ENCODE measurements at regions not wholly inside any gene's neighbourhood (a gene's known extent, or its start where the extent isn't known, plus 50 kb on each side); places are given as distances from the start of the nearest gene placed in this dataset.
"Not testable (repeated sequence)": the region's sequence is repeated elsewhere in the genome, so short reads cannot be mapped to it uniquely, and the experiment has no call there.

DNA sequence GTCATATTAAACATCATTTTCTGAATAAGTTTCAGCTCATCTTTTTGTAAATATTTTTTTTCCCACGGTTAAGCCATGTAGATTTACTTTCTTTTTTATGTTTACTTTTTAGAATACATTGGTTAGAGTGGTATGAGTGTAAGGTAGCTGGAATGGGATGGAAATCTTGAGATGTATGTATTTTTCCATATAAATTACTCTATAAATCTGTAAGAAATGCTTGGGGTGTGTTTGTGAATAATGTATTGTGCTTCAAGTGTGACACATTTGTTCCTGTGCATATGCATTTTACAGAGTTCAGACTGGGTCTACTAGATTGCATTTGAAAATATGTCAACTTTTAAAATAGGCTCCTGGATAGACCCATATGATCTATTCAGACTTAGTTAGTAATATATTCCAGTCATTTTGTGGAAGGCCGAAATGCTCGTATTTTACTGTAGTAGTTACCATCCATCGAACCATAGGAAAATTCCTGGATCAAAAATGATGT, 756.8 kb downstream of the RAPGEF2 start:
- no peak for DNase-seq

DNA sequence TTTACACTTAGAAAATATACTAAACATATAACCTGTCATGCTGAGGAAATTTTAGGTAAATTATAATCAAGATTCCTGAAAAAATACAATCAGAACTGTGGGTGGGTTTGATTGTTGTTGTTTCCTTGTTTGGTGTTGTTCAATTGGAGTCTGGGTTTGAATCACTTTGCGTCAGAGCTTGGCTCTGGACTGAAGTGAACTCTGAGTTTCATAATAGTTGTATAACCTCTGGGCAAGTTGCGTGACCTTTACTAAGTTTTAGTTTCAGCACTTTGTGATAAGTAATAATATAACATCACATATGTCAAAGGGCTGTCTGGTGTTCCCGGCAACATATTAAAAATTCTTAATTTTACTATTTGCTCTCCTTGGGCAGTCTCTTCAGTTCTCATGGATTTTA, 758.1 kb downstream of the RAPGEF2 start:
- no peak for DNase-seq

DNA sequence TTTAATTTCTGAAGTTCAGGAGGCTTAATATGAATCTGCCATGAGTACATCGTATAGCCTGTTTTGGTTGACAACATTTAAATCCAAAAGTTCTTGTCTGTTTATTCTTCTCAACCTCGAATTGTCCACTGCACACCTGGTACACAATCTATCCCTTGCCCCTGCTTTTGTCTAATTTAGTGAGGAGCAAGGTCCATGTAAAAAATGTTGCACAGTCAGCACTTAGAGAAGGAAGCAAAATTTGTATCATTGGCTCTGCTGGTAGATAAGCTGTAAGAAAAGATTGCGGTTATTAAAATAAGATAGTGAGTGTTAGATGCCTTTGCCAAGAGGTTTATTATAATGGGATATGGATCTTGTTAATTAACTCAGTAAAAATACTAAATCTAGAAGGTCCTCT, 761.5 kb downstream of the RAPGEF2 start:
- DNase-seq = no peak

DNA sequence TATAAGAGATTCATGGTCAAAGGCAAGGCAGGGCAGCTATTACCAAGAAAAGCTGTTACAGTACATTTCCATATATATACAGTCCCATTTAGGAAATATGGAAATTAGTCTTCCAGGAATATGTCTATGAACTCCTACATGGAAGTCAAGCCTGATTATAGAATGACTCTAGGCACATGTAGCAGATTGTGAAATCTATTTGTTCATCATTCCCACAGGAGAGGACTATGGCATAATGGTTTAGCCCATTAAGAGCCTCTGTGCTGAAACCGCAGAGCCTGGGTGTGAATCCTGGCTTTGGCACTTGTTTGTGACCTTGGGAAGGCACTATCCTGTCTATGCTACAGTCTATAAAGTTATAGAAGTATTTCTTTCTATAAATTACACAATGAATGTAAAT, 764.8 kb downstream of the RAPGEF2 start:
- DNase-seq = no peak

DNA sequence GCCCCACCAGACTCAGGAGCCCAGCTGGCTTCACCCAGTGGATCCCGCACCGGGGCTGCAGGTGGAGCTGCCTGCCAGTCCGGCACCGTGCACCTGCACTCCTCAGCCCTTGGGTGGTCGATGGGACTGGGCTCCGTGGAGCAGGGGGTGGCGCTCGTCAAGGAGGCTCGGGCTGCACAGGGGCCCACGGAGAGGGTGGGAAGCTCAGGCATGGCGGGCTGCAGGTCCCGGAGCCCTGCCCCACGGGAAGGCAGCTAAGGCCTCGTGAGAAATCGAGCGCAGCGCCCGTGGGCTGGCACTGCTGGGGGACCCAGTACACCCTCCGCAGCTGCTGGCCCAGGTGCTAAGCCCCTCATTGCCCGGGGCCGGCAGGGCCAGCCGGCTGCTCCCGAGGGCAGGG, 766.1 kb downstream of the RAPGEF2 start:
- DNase-seq = not testable (repeated sequence)

DNA sequence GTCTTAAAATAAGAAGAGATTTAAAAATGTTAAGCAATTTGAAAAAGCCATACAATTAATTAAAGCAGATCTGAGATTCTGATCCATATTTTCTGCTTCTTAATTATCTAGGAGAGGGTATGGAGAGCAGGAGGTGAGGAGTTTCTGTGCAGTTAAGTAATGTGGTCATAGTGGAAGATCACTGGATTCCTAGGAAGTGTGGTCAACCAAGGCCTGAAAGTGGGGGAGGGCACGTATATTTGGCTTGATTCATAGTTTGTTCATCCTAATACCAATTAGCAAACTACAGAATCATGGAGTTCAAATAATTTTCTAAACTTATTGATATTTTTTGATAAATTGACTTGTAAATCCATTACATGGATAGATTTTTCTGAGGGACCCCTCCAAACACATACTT, 768.3 kb downstream of the RAPGEF2 start:
- DNase-seq = no peak

DNA sequence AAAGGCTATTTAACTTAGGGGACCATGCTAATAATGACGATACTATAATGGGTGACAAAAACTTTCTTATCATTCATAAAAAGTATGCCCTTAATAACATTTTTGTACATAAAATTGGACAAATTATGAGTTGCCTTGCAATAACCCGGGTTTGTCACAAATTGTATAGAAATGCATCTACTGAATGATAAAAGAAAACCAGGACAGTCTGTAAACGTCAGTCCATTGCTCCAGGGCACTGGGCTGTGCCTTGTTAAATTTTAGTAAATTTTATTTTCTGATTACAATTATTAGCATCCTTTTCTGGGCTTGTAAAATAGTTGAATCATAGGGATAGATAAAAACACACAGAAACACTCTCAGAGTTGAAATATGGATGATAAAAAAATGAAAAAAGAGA, 778.3 kb downstream of the RAPGEF2 start:
- DNase-seq = no peak

DNA sequence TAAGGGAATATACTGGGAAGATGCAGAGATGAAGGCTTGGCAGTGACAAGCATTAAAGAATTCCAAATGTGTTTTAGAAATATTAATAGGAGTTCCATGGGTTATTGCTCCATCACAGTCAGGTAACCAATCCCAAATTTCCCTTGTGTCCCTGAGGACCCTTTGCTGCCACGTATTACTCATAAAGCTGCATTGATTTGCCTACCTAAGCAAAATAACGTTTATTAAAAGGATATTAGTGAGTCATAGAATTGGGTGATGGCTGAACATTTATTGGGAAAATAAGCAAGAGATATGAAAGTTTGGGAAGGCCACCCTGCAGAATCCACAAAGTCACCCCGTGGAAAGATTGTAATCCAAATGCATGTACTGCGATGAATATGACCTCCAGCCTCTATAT, 782.1 kb downstream of the RAPGEF2 start:
- DNase-seq = no peak

DNA sequence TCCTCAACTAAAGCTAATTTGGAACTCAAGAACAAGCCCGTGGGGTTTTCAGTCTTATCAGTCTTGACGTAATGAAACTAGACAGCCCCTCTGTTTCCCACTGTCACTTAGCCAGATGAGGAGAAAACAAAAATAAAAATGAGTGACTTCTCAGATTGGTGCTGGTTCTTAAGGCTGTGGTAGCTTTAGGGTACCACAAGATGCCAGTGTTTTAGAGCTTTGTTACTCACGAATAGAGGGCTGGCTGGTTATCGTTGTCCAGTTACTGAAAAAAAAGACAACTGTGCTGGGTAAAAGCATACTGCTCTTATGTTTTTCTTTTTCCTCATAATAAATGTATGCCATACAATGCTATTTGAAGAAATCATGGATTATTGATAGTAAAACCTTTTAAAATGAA, 796.7 kb downstream of the RAPGEF2 start:
- DNase-seq = no peak

DNA sequence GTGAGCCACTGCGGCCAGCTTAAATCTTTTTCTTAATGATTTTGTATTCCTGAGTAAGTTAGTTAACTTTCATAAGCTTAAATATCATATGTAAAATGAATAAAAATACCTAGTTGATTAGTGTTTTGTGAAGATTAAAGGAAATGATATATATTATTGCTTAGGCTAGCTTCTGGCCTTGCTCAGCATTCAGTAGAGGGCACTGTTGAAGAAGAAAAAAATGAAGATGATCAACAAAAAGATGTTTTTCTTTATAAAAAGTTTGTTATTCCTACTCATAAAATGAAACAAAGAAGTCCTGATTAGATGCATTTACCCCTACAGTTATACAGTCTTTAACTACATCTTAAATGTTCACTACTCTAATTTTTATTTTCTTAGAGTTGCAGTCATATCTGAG, 797.7 kb downstream of the RAPGEF2 start:
- DNase-seq = no peak

DNA sequence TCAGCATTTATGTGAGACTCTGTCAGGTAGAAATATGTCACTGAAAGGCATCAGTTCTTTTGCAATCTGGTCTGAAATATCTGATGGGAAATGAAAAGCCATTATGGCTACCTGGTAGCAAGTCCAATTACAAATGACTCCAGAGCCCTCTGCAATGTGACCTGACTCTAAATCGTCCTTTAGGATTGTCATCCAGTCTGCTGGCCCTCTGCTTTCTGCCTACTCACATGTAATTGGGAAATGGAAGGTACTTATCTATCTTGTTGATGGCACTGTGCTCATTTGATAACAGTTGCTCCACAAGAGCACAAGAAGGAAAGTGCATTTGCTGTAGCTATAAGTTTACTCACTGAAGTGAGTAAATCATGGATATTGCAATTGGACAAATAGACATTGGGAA, 799.8 kb downstream of the RAPGEF2 start:
- DNase-seq = no peak

DNA sequence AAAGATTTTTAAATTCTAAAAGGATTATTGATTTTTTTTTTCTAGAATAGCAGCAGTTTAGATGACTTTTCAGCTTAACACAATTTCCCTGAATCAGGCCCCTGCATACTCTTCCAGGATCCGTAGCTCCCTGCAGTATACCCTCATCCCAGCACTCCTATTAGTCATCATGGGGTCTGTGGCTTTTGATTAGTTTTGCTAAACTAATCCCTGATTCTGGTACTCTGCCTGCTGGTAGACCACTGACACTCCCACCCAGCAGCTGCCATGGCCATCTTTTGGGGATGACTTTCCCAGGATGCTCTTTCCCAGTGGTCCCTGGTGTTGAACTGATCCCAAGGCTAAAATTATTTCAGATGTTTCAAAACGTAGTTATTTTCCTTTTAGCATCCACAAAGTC, 802.0 kb downstream of the RAPGEF2 start:
- no peak for DNase-seq

DNA sequence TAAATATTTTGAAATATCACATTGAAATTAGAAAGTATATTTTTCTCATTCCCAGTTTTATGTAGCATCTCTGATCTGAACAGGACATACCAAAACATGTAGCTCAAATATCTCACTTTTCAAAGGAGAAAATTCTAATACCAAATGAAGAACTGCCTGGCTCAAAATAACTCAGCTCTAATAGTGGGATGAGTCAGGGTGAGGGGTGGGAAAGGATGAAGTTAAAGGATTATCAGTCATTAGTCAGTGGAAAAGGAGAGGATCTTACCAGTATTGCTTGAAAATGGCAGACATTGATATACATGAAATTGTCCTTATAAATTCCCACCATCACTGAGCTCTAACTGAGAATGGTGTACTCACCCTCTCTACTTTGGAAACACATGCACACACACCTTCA, 803.2 kb downstream of the RAPGEF2 start:
- no peak for DNase-seq

DNA sequence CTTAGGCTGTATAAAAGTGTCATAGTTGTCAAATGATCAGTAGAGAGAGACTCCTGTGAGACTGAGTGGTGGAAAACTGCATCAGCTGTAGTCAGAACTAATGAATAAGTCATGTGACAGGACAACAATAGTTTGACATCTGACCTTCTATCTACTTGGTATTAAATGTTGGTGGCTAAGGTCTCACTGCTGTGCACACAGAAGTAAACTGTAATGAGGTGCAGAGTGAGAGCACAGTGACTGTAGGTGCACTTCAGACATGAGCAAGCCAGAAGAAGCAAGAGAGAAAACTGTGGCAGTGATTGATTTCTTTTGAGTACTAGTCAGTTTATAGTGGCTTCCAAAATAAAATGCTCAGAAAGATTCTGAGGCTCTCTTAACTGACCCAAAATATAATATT, 803.6 kb downstream of the RAPGEF2 start:
- DNase-seq = no peak

DNA sequence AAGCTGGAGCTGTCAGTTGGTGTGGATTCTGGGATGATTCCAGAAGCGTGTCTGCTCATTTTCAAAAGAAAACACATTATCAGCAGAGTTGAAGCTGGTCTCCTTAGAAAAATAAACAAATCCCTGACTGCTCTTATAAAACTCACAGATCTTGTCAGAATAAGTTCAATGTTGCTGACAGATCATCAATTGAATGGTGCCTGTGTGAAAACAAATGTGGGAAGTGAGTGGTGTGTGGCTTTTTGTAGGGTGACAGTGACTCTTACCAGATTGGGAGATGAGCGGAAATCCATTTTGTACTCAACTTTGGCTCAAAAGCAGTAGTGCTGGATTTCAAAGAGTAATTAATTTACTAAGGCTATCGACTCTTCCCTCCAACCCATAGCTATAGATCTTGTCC, 807.8 kb downstream of the RAPGEF2 start:
- no peak for DNase-seq

DNA sequence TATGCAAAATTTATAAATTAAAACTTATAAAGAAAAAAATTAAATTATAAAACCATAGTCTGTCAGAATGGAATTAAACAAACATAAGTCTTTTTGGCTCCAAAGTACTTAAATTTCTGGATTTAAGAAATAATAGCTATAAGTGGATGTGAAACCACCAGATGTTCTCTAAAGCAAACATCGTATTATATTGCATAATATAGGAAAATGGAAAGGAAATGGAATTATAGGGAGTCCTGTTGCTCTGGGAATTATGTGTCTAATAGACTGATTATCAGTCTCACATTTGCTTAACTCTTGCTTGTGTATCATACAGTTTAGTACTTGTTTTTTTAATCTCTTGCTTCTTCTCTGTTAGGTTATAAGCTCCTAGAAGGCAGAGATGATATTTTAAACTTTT, 819.2 kb downstream of the RAPGEF2 start:
- DNase-seq = no peak

DNA sequence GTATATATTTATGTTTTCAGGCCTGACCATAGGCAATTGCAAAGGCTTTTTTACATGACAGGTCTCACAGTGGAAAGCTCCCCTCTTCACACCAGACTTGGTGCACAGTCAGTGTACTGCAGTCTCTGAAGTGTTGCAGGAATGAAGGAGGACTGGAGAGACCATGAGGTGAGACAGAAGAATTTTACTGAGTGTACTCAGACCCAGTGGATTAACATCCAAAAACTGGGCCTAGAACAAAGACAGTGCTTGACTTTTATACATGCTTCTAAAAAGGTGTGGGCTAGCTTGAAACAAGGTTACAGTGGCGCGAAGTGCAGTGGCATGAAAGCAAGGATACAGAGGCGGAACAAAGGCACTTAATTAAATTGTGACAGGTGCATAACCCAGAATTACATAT, 822.9 kb downstream of the RAPGEF2 start:
- DNase-seq = no peak

DNA sequence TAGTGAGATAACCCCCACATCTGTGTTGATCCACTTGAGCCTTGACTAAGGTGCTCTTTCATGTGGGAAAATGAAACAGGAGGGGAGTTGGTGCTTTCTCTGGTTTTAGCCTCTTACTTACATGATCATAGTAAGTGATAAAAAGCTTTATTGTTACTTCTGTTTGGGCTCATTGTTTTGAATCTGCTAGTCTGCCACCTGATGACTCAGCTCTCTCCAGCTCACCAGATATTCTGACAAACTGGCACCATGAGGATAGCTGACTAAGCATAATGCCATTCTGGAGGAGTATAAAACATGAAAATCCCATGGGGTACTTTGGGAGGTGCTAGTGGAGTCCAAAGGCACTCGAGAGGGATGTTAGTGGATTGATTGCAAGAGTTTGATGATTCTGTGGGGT, 824.0 kb downstream of the RAPGEF2 start:
- DNase-seq = no peak

DNA sequence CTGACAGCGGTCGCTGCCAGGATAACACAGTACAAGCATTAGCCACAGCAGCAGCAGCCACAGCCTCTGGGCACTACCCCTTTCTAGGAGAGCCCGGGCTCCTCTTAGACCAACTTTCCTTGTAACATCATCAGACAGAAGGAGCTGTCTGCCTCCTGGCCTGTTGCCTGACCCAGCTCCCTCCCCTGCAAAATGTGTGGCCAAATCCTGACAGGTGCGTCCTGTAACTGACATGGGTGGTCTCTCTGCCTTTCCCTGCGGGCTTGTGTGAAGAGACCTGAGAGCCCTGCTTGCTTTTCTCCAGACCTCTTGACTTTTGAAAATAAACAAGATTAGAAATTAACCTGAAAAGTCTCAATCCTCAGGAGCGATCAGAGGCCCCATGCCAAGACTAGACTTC, 824.9 kb downstream of the RAPGEF2 start:
- DNase-seq = no peak

DNA sequence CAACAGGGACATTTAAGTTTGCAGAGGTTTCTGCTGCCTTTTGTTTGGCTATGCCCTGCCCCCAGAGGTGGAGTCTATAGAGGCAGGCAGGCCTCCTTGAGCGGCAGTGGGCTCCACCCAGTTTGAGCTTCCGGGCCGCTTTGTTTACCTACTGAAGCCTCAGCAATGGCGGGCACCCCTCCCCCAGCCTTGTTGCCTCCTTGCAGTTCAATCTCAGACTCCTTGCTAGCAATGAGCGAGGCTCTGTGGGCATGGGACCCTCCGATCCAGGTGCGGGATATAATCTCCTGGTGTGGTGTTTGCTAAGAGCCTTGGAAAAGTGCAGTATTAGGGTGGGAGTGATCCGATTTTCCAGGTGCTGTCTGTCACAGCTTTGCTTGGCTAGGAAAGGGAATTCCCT, 831.7 kb downstream of the RAPGEF2 start:
- not testable (repeated sequence) for DNase-seq

DNA sequence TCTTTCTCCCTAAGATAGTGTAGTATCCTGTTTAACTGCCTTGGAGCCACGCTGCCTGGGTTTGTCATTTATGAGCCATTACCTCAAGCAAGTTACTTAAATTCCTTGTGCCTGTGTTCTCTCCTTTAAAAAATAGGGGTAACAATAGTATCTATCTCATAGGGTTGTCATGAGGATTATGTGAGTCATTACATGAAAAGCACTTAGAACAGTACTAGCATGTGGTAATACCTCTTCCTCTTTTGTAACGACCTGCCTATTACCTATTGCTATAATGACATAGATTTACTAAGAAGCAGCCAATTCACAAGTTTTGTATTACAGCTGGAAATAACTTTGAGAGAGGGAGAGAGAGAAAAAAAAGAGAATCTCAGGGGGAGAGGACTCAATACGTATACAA, 834.7 kb downstream of the RAPGEF2 start:
- DNase-seq = no peak

DNA sequence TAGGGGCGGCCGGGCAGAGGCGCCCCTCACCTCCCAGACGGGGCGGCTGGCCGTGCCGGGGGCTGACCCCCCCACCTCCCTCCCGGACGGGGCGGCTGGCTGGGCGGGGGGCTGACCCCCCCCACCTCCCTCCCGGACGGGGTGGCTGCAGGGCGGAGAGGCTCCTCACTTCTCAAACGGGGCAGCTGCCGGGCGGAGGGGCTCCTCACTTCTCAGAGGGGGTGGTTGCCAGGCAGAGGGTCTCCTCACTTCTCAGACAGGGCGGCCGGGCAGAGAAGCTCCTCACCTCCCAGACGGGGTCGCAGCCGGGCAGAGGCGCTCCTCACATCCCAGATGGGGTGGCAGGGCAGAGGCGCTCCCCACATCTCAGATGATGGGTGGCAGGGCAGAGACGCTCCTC, 836.8 kb downstream of the RAPGEF2 start:
- DNase-seq = not testable (repeated sequence)

DNA sequence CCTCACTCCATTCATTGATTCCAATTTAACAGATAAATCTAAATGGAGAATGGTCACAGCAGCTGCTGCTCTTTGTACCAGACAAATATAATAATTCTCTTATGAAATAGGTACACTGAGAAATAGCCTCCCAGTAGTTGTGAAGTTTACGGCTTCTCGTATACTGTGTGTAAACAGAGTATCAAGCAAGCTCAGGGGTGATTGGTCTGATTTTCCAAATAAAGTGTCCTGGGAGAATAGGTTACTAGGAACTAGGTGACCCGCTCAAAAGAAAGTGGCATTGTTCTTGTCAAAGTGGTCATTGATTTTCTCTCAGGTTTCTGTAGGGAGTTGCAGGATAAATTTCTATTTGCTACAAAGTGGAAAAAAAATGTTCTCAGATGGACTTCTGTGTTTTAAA, 838.2 kb downstream of the RAPGEF2 start:
- no peak for DNase-seq

DNA sequence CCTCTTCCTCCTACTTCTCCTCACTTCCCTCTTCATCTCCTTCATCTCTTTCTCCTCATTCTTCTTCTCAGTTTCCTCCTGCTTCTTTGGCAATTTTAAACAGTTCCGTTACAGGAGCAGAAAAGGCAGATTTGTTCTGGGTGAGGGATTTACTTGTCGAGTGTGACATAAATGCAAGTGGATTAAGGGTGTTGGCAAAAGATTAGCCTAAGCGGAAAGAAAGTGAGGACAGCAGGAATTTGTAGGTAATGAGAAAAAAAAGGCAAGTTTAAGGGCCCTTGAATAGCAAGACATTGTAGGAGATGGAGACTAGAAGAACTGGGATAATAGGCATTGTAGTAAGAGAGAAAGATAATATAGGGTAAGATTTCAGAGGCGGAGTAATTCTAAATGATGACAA, 841.6 kb downstream of the RAPGEF2 start:
- no peak for DNase-seq

DNA sequence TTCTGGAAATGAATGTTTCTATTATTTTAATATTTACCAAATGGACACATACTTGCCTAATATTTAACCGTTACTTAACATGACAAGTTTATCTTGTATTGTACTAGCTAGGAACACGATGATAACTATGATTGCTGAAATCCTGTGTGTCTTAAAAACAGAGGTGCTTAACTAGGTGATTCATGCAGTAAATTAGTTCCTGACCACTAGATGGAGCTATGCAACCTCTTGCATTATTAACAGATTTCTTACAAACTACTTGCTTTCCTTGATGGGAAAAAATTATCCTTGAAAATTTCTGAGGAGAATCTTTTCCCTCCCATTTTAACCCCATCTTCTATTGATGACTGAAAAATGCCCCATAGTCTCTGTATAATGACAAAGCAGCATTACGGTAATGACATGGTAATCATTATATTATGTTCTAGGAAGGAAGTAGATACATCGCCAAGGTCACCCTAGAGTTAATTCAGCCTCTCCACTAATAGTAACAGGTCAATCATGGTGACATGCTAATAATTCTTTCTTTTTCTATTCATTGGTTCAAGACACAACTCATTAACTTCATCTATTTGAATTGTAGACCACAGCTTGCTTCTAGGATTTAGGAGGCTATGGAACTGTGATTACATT, 844.2 kb downstream of the RAPGEF2 start:
- no peak for DNase-seq

DNA sequence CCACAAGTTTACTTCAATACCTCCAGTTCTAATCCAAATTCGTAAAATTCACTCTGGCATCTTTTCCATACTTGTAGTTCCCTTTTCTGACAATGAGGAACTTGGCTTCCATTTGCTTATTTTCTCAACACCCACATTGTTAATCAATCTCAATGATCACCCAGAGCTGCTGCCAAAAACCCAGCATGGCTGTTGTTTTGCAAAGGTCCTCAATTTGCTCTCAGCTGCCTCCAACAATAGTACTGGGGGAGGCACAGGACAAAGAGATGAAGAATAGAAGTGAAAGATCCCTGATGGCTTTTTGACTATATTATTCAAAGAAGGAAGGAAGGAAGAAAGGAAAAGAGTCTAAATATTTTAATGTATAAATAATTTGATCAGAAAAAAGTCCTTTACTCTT, 847.8 kb downstream of the RAPGEF2 start:
- no peak for DNase-seq
